GM21737 (cell line): ENCODE measurements at regions not wholly inside any gene's neighbourhood (a gene's known extent, or its start where the extent isn't known, plus 50 kb on each side); places are given as distances from the start of the nearest gene placed in this dataset.
"Not testable (repeated sequence)": the region's sequence is repeated elsewhere in the genome, so short reads cannot be mapped to it uniquely, and the experiment has no call there.

ENCODE experiments used
- ATAC-seq: cut with Tn5 transposase; IDR thresholded peaks from one replicate; pipeline ENCODE4 v1.9.1; 2021; ENCODE audit warnings: mild to moderate bottlenecking, moderate library complexity; ENCODE audit not compliant: unreplicated experiment

DNA sequence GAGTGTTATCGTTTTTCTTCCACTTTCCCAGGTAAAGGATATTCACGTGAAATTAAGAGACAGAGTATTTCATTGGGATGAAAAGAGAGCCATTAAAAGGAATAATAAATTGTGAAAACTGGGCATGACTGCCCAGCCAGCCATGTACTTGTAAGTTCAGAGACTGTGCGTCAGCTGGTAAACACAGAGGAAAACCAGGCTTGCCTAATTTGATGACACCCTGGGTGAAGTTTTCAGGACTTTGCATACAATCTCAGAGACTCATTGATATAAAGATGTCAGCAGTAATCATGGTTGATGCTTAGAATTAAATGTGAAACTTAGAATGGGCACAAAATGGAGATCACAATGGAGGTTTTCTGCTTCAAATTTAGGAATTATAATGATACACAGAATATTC is 153.5 kb upstream of the ZEB2 start:
- no peak for ATAC-seq

DNA sequence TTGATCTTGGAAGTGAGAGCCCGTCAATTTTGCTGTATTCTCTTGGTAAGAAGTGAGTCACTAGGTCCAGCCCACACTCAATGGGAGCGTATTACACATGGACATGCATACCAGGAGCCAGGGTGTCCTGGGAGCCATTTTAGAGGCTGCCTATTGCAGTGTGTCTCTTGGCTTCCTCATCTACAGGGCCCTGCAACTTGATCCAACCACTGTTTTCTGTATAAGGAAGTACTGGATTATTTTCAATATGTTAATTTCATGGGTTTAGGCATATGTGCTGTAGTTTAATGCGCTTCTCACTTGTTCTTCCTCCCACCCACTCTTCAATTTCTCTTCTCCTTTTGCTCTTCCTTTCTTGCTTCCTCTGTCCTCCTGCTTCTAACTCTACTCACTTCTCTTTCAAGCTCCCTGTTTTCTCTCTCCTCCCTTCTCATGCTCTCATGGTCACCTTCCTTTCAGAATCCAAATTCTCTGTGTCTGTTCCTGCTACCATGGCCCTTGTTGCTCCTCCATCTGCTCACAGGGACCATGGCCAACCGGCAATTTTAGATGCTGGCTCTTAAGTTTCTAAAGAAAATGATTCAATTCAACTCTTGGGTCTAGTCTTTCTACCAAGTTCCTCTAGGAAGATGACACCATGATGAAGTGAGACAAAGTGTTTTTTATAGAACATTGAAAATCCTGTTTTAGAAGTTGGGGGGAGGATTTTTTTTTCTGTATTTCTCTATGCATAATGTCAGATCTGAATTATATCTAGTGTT is 152.0 kb upstream of the ZEB2 start:
- no peak for ATAC-seq

DNA sequence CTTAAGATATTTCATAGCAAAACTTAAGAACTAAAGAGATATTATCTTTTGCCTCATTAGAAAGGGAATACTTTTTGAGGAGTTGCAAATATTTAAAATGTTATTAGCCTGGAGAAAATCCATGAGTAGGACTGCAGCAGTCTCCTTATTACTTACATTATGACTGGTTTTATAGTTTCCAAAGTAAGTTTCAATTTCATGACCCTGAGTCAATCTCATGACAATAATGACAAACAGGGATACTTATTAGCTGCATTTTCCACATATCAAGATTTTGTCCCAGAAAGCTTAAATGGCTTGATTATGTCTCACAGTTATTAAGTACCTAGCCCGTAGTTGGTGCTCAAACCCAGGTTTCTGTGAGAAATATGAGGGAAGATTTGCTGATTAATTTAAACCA is 150.8 kb upstream of the ZEB2 start:
- ATAC-seq = no peak

DNA sequence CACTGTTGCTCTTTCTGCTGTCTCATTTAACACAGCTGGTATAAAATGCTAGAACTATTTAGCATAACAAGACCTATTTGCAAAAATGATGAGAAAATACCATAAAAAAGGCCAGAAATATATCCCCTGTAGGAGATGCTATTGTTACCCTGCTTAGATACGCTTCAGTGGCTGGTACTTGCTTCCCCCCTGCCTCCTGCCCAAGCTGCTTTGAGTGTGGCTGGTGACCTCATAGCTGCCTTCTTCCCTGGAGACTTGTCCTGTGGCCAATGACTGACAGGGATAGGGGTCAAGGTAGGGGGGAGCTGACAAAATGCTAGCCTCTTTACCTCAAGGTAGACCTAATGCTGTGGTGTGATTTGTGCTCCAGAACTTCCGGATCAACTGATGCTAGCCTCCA is 150.2 kb upstream of the ZEB2 start:
- no peak for ATAC-seq

DNA sequence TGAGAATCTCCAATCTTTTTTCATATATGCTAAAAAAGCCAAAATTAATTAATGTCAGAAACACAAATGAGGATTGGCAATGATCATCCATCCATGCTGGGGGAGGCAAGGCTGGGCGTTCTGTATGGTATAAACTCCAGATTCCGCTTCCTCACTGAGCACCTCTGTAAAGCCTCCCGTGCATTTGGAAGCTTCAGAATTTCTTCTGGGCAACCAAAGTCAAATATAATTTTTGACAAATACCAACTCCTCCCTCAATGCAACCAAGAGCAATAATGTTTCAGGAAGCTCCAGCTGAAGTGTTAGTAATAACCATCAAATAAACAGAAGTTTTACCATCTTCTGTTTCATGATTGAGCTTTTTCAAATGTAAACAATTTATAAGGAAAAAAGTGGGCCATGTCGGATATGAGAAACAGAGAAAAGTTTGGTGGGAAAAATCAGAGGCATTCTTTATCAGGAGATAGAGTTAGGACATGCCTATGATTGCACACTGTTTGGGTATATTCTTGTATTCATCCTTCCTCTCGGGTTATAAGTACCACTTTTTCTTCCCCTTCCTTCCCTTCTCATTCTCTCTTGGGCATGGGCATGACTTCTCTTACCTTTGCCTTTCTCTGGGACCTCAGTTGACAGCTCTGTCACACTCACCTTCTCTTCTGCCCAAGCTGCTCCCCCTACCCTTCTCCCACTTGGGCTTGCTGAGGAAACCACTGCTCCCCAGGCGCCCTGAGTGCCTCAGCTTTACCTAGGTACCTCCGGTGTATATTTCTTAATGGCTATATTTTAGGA is 149.5 kb upstream of the ZEB2 start:
- no peak for ATAC-seq

DNA sequence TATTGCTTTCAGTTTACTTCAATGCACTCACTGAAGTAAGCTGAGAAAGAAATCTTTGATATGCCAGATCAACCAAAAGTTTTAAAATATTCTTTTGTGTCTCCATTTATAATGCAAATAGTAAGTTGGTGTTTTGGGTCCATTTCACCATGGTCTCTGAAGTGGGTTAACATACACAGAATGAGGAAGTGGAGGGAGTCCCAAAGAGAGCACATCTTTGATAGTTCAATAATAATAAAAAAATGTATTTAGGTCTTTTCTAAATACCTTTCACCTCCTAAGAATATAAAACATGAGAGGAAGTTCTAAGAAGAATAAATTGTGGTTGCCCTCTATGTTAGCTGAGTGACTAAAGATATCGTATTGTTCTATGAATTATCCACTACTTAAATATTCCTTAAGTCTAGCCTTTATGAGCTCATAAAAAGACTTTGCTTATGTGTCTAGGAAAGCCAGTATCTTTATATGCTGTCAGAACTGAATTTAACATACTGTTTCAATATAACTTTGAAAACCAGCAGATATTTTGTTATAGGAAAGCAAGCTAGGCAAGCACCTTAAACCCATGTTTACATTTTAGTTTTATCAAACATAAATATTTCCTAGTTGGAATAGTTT is 148.7 kb upstream of the ZEB2 start:
- ATAC-seq = no peak

DNA sequence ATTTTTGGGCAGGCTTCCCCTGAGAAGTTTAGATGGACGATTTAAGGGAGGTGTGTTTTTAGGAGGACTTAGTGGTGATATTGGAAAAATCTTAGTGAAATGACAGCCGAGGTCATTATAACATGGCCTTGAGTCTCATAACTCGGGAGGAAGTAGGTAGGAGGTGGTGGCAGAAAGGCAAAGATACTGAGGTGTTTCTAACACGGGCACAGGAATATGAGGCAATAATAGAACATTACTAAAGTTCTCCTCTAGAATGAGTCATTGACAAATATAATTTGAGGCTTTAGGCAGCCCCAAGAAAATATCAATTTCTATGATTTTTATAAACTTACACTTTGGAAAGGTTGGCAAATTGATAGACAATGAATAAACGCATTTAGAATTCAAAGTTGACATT is 146.1 kb upstream of the ZEB2 start:
- no peak for ATAC-seq

DNA sequence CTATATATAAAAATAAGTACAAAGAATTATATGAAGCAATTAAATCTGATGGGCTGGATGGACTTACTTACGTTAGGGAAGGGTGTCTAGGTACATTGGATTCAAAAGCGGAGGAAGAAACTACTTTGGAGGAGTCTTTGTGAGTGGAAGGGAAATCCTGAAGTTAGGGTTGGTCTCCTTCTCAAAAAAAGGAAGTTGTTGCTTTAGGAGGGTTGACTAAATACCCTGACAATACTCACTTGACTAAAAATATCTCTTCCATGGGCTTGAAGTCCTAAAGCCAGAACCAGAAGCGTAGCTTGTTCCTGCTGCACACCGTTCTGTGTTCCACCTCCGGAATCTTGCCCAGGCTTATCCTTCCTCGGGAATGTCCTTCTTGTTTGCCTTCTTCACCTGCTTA is 143.3 kb upstream of the ZEB2 start:
- no peak for ATAC-seq

DNA sequence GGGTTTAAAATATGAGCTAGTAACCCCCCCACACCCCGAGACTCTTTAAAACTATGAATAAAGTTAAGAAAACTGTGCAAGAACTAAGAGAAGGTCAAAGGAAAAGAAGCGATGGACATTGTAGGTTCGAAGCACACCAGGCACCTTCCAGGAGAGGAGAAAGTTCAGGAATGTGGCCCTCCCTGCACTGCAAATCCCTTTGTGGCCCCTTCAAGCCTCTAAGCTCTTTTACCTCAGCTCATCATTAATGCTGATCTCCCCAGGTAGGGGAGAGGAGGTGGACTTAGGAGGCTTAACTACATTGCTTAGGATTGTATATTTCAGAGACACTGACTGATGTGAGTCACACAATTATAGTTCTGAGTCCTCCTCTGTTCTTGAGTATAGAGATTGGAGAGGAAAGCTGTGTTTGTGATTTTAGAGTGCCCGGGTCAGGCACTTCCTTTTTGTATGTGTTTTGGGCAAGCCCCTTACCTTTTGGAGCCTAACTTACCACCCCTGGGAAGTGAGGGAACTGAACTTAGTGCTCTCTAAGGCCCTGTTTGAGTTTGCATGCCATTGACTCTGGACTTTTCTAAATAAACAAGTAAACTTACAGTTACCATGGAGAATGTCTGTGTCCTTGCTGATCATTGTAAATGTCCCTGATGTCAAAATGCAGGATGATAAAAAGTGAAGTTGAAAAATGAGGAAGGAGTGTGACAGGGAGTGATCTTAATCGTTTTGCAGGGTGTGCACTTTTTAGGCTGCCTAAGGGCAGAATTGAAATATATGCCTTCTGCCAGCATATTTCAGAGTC is 140.8 kb upstream of the ZEB2 start:
- ATAC-seq = no peak

DNA sequence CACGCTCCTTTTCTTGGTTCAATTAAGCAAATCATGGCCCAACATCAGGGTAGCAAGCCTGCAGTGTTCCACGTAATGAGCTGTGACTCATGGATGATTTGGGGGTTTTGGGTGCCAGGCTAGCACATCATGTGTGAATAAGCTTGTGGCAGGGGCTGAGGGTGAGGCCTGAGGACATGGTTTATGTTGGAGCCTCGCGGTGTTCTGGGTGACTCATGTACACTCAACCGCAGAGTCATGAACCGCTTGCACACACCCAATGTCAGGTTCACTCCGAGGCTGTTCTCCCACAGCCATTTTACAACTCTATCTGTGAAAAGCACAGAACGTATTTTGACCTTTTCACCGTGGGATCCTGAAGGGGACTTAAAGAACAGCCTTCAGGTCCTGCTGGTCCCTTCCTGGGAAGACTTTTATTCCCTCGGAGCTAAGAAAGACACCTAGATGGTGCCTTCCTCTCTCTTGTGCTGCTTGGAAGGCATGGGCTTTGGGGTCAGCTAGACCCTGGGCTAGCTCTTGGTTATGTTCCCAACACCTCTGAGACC is 139.9 kb upstream of the ZEB2 start:
- no peak for ATAC-seq

DNA sequence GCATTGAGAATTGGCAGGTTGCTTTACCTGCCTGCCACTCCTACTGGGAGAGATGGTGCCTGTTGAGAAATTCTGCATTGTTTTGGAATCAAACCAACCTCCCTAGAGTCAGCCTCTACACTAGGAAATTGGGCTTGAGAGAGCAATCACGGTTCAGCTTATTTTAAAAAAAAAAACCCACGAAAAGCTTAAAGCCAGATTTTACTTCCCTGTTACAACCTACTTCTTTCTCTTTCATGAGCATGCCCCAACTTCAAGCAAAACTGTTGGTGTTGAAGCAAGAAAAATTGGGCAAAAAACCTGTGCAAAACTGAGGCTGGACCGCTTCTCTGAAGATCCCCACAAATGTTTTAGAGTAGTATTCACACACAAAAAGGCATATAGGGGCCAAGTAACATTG is 134.6 kb upstream of the ZEB2 start:
- no peak for ATAC-seq

DNA sequence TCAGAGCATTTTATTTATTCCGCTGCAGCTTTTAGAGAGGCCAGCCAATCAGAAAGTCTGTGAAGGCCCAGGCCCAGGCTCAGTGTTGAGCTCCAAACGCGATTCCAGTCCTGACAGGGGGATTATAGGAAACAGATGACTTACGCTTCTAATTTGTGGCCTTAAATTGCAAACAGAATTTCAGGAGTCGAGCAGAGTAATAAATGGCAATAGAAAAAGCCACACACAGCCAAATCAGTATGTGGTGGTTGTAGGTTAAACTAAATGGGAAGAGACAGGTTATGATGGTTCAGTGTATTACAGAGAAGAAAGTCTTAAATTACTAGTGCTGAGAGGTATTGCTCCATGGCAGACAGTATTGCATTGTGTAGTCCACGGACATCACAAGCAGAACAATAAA is 131.0 kb upstream of the ZEB2 start:
- ATAC-seq = no peak

DNA sequence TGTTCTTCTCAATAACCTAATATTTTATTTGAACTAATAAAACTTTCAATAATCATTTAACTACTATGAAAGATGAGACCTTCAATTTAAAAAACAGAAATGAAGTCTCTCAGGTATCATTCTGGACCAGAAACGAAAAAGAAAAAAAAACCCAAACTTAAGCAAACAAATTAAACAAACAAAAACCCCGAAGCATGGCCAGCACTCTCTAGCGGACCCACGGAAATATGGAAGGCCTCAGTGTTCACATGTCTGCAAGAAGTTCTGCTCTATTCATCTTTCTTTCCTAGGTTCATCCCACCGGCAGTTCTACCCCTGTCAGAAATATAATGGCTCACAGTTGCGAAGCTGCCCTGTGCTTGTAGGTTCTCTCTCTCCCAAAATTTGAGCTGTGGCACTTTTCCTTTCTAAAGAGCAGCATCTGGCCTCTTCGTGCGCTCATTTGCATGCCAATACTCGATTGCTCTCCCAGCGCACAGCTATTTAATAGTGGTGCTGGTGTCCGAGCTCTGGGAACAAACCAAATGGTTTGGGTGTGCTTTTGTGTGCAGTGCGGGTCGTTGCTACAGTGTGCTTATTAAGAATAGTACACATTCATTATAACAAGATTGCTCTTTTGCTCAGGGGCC is 129.0 kb upstream of the ZEB2 start:
- ATAC-seq = no peak

DNA sequence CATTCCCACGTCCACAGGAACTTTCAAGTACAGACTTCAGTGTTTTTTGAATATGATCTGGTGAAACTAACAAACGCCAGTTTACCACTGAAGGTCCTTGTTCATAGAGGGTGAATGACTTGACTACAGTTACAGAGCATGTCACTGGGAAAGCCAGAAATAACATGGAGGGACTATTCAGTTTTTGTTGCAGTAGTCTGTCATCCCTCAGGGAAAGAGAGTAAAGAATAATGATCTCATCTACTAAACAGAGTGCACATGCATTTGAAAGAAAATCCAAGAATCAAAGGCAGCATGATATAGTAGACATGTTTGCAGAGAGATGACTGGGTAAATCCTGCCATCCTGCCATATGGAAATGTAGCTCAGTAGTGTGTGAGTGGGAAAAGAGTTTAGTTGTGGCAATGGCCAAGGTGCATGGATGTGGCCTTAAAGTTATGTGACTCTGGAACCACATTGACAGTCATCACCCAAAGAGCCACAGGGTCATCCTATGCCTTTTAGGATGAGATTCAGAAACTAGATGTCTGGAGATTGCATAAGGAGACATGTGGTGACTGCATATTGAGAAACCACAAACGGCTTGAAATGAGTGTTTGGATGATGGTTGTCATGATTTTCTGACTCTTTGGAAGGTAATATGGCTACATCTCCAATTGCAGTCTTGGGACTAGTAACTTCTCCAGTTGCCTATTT is 125.3 kb upstream of the ZEB2 start:
- no peak for ATAC-seq

DNA sequence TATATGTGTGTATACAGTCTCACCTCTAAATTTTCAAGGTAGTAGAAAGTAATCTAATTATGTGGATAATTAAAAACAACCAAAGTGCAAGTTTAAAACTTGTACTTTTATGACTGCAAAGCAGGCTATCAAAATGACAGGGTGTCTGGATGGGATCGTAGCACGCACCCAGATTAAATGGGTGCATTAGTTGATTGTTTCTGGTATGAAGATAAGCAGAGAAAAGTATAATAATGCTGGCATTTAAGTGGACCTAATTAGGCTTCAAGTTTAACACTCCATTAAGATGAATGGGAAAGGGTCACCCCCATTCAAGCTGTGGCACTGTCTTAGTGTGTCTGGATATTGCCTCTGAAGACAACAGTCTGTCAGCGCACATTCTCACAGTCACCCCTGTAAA is 124.6 kb upstream of the ZEB2 start:
- ATAC-seq = no peak

DNA sequence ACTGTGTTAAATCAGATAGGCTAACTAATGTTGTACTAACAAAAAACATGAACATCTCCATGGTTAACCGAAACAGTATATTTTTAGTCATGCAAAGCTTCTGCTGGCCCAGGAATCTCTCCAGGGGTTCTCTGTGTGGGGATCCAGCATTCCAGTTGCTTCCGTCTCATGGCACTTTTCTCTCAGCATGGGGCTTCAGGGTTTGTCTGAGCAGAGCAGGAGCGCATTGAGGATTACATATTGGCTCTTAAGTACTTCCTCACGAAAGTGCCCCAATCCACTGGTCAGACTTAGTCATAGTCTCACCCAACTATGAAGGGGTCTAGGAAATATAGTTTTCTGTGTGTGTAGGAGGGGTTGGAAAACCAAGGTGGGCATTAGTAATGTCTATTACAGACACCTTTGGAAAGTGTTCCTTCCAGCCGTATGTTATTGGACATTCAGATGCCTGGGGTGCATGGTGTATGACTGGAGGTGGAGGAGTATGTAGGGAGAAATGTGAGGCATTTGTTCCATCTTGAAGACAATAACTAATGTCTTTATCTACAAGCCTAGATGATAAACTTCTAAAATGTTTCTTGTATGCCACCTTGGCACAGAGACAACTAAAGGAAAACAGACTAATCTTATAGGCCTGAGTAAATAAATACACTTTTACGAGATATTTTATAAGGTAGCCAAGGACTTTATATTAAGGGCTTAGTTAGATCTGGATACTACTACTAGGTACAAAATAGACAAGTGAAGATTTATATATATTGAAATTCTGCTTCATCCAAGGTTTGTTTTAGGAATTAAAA is 123.8 kb upstream of the ZEB2 start:
- no peak for ATAC-seq

DNA sequence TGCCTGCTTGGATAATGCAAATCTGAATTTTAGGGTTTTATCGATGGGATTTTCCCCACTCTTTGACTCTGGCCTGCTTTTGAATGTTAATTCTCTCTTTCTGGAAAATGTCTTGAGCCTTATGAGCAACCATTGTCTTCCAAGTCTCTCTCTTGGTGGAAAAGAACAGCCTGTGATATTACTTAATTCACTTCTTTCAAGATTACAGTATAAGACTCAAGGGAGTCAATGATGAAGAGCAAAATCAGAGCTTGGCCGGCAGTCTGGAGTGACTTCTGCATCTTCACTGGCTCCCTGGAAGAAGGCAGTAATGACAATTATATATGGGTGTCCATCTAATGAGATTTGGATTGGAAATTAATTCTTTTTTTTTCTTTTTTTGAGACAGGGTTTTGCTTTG is 122.9 kb upstream of the ZEB2 start:
- no peak for ATAC-seq

DNA sequence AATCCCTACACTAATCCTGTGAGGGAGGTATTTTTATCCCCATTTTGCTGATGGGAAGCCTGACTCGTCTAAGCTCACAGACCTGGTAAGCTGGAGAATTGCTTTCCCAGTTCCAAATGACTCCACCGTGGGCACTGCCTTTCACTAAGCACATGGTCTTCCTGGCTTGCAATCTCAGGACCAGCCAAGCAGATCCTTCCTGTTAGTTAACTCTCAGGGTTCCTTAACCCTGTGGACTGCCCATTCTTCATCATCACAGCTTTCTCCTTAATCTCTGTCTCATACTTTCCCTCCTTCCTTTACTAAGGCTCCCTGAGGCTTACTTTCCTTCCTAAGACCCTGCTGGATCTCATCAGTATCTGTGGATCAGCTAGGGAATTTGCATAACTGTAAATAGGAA is 122.2 kb upstream of the ZEB2 start:
- no peak for ATAC-seq

DNA sequence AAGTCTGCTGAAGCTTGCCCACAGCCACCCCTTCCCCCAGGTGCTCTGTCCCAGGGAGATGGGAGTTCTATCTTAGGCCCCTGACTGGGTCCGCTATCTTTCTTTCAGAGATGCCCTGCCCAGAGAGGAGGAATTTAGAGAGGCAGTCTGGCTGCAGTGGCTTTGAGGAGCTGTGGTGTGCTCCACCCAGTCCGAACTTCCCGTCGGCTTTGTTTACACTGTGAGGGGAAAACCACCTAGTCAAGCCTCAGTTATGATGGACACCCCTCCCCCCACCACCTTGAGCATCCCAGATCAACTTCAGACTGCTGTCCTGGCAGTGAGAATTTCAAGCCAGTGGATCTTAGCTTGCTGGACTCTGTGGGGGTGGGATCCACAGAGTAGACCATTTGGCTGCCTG is 118.3 kb upstream of the ZEB2 start:
- not testable (repeated sequence) for ATAC-seq
